HG03442 (cell line): ENCODE measurements at regions not wholly inside any gene's neighbourhood (a gene's known extent, or its start where the extent isn't known, plus 50 kb on each side); places are given as distances from the start of the nearest gene placed in this dataset.
A peak's percentile ranks its signal among the peaks of the same experiment; 100 is the strongest.
"Not testable (repeated sequence)": the region's sequence is repeated elsewhere in the genome, so short reads cannot be mapped to it uniquely, and the experiment has no call there.

Experiments
- ATAC-seq: cut with Tn5 transposase; IDR thresholded peaks from one replicate; pipeline ENCODE4 v1.9.1; 2021; ENCODE audit warnings: mild to moderate bottlenecking, moderate library complexity; ENCODE audit not compliant: unreplicated experiment

GRCh38 chr2:210376694-210377093 lies 61.7 kb upstream of the MYL1 start:
- ATAC-seq: no peak

- no peak for ATAC-seq
Observed at GRCh38 chr2:210370562-210370961, 55.6 kb upstream of the MYL1 start.

GRCh38 chr2:210366675-210367080 lies 51.7 kb upstream of the MYL1 start:
- peak; percentile 73 for ATAC-seq

GRCh38 chr2:210365475-210365874 lies 50.5 kb upstream of the MYL1 start:
- ATAC-seq: not testable (repeated sequence)
